HEK293 (cell line): ENCODE measurements at regions not wholly inside any gene's neighbourhood (a gene's known extent, or its start where the extent isn't known, plus 50 kb on each side); places are given as distances from the start of the nearest gene placed in this dataset.

Experiments
- BCL6B ChIP-seq: fragments of 450-650 bp; formaldehyde crosslinking; IDR thresholded peaks from 2 replicates; pipeline ENCODE4 v1.5.1; 2017; ENCODE audit warnings: missing biosample characterization, missing genetic modification characterization
- GLI4 ChIP-seq: fragments of 450-650 bp; formaldehyde crosslinking; IDR thresholded peaks from 2 replicates; pipeline ENCODE4 v1.5.1; 2016; ENCODE audit warnings: missing biosample characterization, missing genetic modification characterization
- MYNN ChIP-seq: fragments of 450-650 bp; formaldehyde crosslinking; IDR thresholded peaks from 2 replicates; pipeline ENCODE4 v1.5.1; 2016; ENCODE audit warnings: missing biosample characterization, missing genetic modification characterization, borderline replicate concordance
- SALL2 ChIP-seq: fragments of 450-650 bp; formaldehyde crosslinking; IDR thresholded peaks from 2 replicates; pipeline ENCODE4 v1.5.0; 2017; ENCODE audit warnings: missing biosample characterization, mild to moderate bottlenecking, missing genetic modification characterization, borderline replicate concordance
- SP3 ChIP-seq: fragments of 450-650 bp; formaldehyde crosslinking; IDR thresholded peaks from 2 replicates; pipeline ENCODE4 v1.5.1; 2016; ENCODE audit warnings: missing biosample characterization, missing genetic modification characterization
- ZBTB44 ChIP-seq: fragments of 450-650 bp; IDR thresholded peaks from 2 replicates; pipeline ENCODE4 v1.5.1; 2018; ENCODE audit warnings: missing biosample characterization, mild to moderate bottlenecking, missing genetic modification characterization
- ZBTB7A ChIP-seq: fragments of 450-650 bp; formaldehyde crosslinking; IDR thresholded peaks from 2 replicates; pipeline ENCODE4 v1.5.1; 2016; ENCODE audit warnings: low read depth, missing biosample characterization, missing genetic modification characterization
- ZFP3 ChIP-seq: fragments of 450-650 bp; formaldehyde crosslinking; IDR thresholded peaks from 2 replicates; pipeline ENCODE4 v1.5.1; 2016; ENCODE audit warnings: low read depth, missing biosample characterization, missing genetic modification characterization
- ZNF121 ChIP-seq: fragments of 450-650 bp; formaldehyde crosslinking; IDR thresholded peaks from 2 replicates; pipeline ENCODE4 v1.5.1; 2016; ENCODE audit warnings: missing biosample characterization, missing genetic modification characterization
- ZNF513 ChIP-seq: fragments of 450-650 bp; IDR thresholded peaks from 2 replicates; pipeline ENCODE4 v1.5.1; 2018; ENCODE audit warnings: missing biosample characterization, missing genetic modification characterization
- ZNF558 ChIP-seq: fragments of 450-650 bp; formaldehyde crosslinking; IDR thresholded peaks from 2 replicates; pipeline ENCODE4 v1.5.1; 2016; ENCODE audit warnings: missing biosample characterization, missing genetic modification characterization
- TF ChIP-seq, protein P1 (sequence below): fragments of 450-650 bp; formaldehyde crosslinking; IDR thresholded peaks from 2 replicates; pipeline ENCODE4 v1.5.1; 2016; ENCODE audit warnings: missing biosample characterization, missing genetic modification characterization
- TF ChIP-seq, protein P2 (sequence below): fragments of 450-650 bp; formaldehyde crosslinking; IDR thresholded peaks from 2 replicates; pipeline ENCODE4 v1.5.1; 2016; ENCODE audit warnings: missing biosample characterization, missing genetic modification characterization

GRCh38 chr4:95980877-95981360, 141.0 kb downstream of the PDHA2 start:
- TF ChIP-seq ZNF513 (tag by site-specific recombination) = no peak
- TF ChIP-seq, protein P1, sequence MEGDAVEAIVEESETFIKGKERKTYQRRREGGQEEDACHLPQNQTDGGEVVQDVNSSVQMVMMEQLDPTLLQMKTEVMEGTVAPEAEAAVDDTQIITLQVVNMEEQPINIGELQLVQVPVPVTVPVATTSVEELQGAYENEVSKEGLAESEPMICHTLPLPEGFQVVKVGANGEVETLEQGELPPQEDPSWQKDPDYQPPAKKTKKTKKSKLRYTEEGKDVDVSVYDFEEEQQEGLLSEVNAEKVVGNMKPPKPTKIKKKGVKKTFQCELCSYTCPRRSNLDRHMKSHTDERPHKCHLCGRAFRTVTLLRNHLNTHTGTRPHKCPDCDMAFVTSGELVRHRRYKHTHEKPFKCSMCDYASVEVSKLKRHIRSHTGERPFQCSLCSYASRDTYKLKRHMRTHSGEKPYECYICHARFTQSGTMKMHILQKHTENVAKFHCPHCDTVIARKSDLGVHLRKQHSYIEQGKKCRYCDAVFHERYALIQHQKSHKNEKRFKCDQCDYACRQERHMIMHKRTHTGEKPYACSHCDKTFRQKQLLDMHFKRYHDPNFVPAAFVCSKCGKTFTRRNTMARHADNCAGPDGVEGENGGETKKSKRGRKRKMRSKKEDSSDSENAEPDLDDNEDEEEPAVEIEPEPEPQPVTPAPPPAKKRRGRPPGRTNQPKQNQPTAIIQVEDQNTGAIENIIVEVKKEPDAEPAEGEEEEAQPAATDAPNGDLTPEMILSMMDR (tag by site-specific recombination) = no peak
- no peak for TF ChIP-seq SP3 (tag by site-specific recombination)
- no peak for TF ChIP-seq GLI4
- TF ChIP-seq, protein P2, sequence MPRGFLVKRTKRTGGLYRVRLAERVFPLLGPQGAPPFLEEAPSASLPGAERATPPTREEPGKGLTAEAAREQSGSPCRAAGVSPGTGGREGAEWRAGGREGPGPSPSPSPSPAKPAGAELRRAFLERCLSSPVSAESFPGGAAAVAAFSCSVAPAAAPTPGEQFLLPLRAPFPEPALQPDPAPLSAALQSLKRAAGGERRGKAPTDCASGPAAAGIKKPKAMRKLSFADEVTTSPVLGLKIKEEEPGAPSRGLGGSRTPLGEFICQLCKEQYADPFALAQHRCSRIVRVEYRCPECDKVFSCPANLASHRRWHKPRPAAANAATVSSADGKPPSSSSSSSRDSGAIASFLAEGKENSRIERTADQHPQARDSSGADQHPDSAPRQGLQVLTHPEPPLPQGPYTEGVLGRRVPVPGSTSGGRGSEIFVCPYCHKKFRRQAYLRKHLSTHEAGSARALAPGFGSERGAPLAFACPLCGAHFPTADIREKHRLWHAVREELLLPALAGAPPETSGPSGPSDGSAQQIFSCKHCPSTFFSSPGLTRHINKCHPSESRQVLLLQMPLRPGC (tag by site-specific recombination) = no peak
- TF ChIP-seq ZBTB7A (tag by site-specific recombination) = no peak
- TF ChIP-seq ZBTB44 (tag by site-specific recombination) = no peak
- no peak for TF ChIP-seq SALL2 (tag by site-specific recombination)
- no peak for TF ChIP-seq BCL6B (tag by site-specific recombination)
- no peak for TF ChIP-seq ZNF121
- no peak for TF ChIP-seq ZFP3 (tag by site-specific recombination)
- no peak for TF ChIP-seq MYNN (tag by site-specific recombination)
- no peak for TF ChIP-seq ZNF558 (tag by site-specific recombination)
